UCSD-AML1 (cell line): ENCODE measurements at regions not wholly inside any gene's neighbourhood (a gene's known extent, or its start where the extent isn't known, plus 50 kb on each side); places are given as distances from the start of the nearest gene placed in this dataset.

ENCODE experiments used
- DNase-seq: peaks from one replicate; lab custom pipeline; 2025; ENCODE audit not compliant: unreplicated experiment; lab: John Stamatoyannopoulos, UW

DNA sequence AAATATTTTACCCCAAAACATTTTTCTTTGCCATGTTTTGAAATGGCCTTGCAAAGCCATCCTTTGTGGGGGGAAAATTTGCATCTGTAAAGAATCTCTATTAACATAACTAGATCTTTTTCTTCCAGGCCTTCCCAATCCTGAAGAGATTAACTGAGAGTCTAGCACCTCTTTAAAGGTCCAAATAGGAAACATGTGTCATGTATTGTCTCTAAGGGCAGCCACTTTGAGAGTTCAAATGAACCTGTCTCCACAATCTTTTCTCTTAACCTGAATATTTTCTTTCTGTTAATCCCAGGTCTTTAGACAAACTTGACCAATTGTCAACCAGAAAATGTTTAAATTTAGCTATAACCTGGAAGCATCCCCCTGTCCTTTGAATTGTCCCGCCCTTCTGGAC, 236.6 kb upstream of the PROK2 start:
- DNase-seq: no peak

DNA sequence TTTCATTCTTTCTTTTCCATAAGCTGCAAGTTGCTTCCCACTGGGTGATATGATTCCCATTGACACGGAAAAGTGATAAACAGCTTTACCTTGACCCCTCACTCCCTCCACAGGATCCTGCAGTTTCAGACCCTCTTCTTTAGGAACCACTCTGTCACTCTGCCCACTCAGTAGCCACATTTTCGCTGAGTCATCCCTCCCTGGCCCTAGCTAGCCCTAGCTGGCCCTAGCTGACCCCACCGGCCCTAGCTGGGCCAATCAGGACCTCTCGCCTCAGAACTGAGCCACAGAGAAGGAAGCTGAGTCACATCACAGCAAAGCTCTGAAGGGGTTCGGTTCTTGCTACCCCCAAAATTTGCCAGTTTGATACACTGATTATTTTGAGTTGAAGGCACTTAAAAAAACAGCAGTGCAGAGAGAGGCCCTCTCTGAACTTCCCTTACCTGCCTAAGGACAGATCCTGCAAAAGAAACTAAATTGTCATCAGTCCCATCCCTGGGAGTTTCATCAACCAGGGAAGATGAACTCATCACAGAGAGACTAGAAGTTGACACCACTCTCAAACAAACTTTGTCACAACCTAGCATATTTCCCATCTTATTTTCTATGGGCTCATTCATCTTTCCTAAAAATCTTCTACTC, 233.5 kb upstream of the PROK2 start:
- no peak for DNase-seq

DNA sequence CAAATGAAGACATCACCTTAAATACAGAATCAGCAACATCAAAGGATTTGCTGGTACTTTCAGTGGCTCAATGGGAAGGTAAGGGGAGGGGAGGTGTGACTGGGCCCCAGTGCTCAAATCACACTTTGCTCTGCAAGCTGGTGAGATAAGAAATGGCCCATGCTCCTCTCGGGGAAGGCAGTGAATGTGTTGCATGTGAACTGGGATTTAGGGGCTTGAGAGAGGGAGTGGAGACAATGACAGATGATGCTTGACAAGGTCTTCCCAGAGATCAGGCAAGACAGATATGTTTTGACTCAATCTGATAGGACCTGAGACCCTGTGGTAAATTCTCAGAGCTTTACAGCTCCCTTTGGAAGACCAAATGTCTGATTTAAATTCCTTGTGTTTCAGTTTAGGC, 233.0 kb upstream of the PROK2 start:
- no peak for DNase-seq

DNA sequence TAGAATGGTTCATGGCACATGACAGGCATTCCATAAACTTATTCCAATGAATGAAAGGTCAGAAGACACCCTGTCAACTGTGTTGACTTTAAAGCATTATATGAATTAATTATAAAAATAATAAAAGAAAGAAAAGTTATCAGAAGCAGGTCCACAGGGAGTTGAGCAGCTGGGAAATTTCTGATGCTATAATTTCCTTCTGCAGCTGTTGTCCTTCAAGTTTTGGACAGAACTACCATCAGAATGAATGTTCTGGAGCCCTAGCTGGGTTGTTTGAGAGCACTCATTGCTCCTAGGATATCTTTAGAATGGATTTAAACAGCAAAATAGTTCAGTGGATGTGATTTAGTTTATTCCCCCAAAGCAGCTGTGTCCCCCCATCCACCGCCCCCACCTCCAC, 232.4 kb upstream of the PROK2 start:
- DNase-seq: no peak

DNA sequence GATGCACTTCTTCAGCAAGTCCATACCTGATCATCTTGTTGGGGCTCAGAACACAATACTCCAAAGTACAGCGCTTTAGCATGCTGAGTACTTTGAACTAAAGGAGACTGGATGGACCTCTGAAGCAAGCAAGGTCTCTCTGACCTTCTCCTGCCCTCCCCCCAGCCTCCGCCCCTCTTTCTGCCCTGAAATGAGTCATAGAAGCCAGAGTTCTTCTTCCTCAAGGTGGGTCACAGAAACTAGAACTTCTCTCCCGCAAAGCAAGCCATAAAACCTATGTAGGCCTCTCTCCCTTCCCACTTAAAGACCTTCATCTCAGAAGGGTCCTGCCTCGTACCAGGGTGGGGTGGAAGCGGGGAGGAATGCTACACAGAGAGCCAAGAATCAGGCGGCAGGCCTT, 230.5 kb upstream of the PROK2 start:
- DNase-seq: no peak

DNA sequence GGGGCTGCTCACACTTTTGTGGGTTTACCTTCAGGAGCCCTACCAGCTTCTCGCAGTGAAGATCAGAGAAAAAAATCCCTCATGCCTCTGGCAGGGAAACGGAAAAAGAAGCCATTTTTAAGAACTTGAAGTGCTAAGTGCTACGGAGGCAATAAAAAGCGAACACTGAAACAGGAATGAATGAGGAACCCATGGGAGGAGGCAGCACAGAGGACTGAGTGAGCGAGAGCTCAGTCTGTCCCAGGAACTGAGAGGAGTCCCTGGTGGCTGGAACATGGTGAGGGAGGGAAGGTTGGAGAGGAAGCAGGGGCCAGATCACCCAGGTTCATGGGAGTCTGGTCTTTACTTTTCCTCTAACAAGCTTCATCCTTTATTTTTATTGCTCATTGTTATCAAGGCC, 228.1 kb upstream of the PROK2 start:
- no peak for DNase-seq

DNA sequence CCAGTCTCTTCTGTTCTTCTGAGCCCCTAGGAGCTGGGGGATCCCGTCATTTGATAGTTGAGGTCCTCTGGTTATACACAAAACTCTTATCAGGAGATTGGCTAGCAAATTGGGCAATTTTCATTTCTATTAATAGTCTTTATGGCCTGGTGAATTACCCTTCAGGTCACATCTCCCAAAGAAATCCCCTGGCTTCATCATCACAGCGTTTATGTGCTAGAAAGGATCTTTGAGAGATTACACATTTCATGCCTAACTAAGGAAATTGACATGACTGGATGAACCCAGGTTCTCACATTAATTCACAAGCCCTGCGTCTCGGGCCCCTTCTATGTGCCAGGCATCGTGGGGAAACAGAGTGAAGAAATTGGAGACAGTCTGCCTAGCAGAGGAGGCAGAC, 227.4 kb upstream of the PROK2 start:
- DNase-seq: no peak

DNA sequence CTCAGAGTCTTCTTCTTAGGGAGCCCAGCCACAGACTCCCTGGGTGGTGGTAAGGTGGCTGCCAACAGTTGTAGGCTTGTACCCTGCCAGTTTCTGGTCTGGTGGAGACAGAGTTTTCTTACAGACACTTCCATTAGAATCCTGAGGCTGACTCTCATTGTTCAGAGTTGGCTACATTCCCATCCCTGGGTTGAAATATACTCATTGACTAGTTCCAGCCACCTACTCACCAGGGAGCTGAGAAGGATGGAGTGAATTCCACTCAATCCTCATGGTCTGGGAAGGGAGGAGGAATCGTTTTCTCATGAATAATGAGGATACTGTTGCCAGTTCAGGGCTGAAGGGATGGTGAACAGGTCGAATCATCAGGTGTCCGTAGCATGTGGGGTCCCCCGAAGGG, 226.5 kb upstream of the PROK2 start:
- DNase-seq: no peak

DNA sequence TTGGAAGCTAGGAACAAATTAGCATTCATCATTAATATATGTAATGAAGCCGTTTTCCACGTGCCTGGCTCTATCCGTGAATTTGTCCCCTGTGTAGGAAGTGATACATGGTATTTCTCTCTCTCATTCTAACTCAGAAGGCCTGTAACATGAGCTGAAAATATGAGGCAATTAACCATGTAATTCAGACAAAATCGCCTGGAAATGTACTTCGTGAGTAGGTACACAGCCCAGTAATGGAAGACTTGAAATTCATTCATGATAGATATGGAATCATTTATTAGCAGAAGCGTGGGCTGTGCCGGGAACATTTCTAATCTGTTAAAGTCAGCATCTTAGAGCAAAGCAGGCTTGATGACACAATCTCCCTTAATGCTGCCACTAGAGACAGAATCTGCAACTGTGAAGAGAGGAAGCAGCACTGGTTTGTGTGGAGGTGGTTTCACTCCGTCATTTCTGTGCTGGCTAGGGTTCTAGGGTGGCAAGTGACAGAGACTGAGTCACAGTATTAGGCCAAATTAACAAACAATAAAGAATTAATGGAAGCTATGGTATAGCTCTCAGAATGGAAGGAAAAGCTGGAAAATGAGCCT, 225.0 kb upstream of the PROK2 start:
- DNase-seq: no peak

DNA sequence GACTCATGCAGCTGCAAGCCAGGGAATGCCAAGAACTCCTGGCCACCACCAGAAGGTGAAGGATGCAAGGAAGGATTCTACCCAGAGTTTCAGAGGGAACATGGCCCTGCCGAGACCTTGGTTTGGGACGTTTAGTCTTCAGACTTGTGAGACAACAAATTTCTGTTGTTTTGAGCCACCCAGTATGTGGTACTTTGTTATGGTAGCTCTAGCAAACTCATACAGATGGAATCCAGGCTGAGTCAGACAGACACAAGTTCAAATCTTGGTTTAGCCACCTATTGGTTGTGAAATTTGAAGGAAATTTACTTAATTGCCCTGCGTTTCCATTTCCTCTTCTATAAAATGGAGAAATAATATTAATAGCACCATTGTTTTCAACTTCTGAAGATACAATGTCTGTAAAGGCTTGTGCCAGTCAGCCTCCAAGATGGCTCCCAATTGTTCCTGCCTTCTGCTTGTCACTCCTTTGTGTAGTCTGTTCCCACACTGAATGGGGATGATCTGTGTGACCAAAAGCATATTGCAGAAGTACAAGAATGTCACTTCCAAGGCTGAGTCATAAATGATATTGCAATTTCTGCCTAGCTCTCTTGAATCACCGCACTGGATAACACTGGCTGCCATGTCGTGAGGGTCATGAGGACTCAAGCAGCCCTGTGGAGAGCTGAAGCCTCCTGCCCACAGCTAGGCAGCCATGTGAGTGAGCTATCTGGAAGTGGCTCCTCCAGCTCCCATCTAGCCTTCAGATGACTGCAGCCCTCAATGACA, 223.5 kb upstream of the PROK2 start:
- DNase-seq: no peak

DNA sequence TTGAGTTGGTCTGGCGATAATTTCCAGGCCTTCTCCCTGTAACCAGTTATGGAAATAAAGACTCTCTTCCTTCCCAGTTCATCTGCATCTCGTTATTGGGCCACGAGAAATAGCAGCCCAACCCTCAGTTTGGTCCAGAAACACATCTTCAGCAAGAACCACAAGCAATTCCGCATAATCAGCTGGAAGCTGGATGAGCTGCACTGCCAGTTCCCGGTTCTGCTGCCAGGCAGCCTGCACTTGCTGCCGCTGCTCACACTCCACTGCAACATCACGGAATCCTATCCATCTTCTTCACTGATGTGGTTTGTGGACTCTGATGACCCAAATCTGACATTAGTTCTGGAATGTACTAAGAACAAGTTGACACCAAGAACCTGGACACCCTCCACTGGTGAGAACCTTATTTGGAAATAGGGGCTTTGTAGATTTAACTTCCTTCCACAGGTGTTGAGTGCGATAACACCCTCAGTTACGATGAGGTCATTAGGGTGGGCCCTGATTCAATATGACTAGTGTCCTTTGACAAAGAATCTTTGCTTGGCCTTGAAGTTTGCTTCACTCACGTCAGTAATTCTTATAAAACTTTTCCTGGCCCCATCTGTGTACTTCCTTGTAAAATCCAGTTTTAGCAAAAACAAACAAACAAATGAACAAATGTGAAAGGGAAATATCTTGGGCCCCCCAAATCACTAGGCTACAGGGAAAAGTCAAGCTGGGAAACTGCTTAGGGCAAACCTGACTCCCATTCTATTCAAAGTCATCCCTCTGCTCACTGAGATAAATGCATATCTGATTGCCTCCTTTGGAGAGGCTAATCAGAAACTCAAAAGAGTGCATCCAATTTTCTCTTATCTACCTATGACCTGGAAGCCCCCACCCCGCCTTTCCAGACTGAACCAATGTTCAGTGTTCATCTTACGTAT, 221.9 kb upstream of the PROK2 start:
- no peak for DNase-seq

DNA sequence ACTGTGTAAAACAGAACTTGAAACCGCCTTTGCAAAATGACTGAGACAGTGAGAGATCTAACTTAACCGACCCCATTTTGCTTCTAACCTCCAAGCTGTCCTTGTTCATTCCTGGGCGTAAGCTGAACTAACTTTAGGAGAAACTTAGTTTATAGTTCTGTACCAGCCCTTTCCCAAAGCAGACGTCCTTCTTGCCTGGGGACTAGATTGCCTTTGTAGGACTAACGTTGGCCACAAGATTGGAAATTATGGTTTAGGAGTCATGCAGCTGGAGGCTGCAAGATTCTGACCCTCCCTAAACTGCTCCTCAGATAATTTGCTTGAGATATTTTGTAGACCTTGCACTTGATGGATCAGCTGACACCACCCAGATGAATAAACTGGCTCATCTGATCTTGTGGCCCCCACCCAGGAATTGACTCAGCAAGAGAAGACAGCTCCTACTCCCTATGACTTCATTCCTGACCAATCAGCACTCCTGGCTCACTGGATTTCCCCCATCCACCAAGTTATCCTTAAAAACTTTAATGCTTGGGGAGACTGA, 219.9 kb upstream of the PROK2 start:
- no peak for DNase-seq

DNA sequence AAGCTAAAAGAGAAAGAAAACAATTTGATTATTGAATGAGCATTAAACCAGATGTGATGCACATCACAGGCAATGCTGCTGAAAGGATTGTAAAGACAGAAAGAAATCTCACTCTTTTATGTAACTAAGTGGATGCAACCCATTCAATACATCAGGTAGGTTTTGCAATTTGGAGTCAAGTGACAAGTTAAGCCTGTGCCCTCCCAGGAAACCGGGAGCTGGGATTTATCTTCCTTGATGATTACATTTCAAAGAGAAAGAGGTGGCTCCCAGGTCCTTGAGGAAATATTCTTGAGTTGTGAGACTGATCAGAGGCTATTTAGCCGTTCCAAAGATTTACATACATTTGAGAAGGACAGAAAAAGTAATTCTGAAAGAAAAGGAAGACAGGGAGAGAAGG, 219.0 kb upstream of the PROK2 start:
- DNase-seq: no peak

DNA sequence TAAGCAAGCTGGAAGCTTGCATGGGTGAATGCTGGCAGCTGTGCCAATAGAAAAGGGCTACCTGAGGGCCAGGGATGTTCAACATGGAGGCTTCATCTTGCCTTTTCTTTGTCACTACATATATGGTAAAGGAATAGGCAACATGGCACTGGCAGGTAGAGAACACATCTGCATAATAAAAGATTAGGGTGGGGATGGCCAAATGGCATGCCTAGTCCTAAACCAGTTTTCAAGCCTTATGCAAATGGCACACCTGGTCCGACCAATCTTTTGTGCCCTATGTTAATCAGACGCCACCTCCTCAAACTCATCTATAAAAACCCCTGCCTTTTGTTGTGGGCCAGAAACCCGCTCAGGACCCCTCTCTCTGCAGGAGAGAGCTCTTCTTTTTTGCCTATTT, 216.8 kb upstream of the PROK2 start:
- DNase-seq: no peak

DNA sequence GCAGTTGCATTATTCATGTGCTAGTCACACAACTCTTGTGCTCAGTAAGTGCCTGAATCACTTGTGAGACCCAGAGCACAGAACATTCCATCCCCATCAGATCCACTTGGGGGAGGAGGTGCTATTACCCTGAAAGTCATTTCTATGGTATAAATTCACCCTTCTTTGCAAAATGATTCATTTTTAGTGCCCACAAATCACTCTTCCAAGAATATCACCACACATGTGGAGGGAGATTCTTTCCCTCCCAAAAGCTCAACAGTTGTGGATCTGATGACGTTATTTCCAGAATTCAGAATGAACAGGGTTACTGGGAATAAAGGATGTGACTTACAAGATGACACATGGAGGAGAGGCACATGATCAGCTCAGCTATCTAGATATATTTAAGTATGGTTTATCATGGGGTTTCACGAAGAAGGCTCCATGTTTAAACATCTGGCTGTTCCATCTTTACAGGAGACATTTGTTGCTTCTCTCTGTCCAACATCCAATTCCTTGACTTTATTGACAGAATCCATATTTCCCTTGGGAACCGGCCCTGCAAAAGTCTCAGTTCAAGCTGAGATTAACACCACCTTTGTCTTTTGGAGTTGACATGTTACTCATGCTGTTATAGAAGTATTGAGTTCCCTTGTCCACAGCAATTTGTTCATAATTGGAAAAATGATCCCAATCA, 214.2 kb upstream of the PROK2 start:
- no peak for DNase-seq

DNA sequence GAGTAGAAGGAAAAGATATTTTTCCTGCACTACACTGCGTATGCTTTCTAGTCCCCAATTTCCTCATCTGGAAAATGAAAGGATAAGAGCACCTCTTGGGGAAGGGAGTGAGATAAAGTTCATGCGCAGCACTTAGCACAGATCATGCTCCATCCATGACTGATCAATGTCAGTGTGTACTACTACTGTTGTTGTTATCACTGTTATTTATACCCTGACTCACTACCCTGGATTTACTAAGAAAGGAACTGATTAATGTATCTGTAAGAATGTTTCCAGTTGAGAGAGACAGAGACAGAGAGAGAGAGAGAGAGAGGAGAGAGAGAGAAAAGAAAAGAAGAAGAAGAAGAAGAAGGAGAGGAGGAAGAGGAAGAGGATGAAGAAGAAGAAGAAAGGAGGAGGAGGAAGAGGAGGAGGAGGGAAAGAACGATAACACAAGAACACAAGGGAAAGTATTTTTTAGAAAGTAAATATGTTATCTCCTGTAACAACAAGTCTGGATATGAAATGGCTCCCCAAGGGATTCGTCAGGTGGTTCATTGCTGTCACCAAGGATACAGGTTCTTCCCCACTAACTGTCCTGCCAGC, 212.2 kb upstream of the PROK2 start:
- DNase-seq: no peak

DNA sequence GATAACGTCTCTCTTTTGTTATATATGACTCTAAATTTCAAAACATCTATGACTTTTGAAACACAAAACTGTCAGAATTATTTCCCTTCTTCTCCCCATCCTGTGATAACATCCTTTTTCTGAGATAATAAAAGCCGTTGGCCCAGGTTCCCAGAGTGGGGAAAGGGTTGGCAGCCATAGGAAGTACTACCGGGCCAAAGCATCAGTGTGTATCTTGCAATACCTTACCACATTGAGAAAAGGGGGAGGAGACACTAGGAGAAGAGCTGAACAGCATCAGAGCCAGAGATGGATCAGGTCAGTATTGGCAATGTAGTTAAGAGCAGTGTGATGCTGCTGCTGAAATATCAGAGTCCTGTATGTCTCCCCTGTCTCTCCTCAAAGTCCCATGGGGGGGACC, 210.0 kb upstream of the PROK2 start:
- no peak for DNase-seq

DNA sequence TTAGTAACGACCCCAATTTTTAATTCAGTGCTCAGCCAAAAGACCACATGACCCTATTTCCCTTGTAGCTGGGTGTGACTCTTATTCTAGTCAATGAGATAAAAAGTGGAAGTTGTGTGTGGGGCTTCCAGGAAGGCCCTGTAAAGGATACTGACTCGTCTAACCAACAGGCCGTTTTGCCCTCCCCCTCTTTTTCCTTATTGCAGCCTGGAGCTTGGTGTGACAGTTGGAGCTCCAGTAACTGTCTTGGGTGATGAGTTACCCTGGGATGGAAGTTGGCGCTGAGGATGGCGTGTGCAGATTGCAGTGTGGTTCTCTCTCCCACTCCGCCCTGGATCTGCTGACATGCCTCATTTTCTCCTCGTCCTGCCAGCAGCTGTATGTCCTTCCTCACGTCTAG, 209.3 kb upstream of the PROK2 start:
- DNase-seq: no peak

DNA sequence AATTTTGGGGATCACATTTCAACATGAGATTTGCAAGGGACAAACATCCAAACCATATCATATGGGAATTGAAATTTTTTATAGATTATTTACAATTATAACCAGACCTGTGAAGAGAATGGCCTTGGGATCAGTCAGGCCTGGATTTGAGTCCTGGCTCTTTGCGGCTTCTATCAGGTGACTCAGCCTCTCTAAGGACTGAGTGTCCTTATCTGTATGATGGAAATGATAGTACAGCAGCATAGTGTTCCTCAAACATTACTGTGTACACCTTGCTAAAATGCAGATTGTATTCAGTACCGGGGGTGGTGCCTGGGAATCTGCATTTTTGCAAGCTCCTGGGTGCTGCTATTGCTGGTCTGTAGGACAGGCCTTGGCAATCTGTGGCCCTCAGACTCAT, 206.7 kb upstream of the PROK2 start:
- no peak for DNase-seq

DNA sequence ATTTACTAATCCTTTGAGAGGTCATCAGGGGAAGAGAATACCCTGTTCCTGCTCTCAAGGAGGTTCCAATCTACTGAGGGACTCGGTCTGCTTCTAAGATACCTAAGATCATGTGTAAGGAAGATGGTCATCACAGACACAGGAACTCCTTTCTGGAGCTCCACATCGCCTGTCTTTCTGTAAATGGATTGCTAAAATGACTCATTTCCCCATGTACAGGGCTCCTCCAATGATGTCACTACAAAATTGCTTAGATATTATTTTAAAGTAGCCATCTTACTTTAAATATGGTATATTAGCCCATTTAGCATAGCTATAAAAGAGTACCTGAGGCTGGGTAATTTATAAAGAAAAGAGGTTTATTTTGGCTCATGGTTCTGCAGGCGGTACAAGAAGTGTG, 206.1 kb upstream of the PROK2 start:
- DNase-seq: no peak
